Erythroblast (primary cell): ENCODE measurements at regions not wholly inside any gene's neighbourhood (a gene's known extent, or its start where the extent isn't known, plus 50 kb on each side); places are given as distances from the start of the nearest gene placed in this dataset.
"Not testable (repeated sequence)": the region's sequence is repeated elsewhere in the genome, so short reads cannot be mapped to it uniquely, and the experiment has no call there.

Experiments used
- DNase-seq, 2 experiments: peaks; one replicate each; lab custom pipeline; 2025; lab: John Stamatoyannopoulos, UW
- GATA1 ChIP-seq: IDR thresholded peaks from 2 replicates; pipeline ENCODE4 v1.6.1; 2011; ENCODE audit warnings: low read depth, mild to moderate bottlenecking, control low read depth, low read length, moderate library complexity
- POLR2A ChIP-seq: IDR thresholded peaks from 2 replicates; pipeline ENCODE4 v1.6.1; 2011; ENCODE audit warnings: mild to moderate bottlenecking, low read length

DNA sequence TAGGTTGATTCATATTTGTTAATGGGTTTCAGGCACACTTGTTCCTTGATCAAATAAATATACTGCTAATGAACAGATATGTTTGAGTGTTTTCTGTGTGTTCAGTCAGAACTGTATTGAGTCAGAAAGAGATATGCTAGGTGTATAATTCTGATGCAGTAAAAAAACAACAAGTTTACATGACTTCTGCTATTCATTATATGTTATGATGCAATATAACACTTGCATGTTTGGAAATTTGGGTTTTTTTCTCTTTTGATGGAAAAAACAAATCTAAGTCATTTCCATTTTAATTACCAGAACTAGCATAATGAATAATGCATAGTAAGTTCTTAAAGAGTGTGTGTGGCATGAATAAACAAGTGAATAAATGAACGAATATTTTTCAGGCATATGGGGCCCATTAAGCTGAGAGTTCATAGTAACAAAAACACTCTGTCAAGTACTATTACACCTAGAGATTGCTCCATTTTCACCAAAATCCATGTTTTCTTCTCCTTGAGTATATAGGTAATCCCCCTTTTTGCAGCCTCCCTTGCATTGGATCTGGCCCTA, 208.3 kb upstream of the NT5E start:
- TF ChIP-seq POLR2A (no peak), GATA1 (no peak)
- DNase-seq: no peak

DNA sequence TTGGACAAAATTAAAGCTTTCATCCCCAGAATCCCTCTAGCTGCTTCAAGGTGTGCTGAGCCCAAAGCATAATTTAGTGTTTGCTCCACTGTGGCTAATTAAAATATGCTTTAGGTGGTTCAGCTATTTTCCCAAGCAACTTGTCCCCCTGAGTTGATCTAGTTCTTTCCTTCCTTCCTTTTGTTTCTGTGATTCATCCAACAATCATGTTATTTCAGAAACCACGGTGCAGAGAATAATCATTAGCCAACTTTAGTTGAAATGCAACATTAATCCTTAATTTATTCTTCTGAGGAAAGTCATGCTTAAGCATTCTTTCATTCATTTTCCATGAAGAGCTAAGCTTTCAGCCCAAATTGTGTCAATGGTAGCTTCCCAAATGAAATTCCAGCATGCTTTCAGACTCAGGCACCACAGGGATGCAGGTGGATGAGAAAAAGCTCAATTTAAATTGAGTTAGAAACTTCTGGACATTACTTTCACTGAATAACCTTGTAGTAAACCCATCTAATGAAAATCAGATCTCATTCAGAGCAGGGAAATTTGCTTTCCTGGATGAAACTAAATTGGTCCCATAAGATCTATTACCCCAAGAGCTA, 209.0 kb upstream of the NT5E start:
- DNase-seq: no peak
- TF ChIP-seq GATA1 (no peak), POLR2A (no peak)

DNA sequence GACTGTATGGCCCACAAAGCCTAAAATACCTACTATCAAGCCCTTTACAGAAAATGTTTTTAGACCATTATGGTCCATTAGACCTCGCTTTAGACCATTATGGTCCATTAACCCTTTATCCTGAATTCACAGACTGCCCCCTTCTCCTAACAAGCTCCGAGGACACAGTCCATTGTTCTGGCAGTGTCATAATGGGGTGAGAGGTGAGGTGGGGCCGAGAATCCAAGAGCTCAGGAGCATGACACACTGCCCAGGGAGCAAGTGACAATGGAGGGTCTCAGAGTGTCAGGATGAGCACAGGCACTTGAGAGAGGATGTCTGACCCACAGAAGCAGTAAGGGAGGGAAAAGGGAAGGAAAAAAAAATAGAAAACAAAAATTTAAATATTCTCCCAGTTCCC, 212.4 kb upstream of the NT5E start:
- no peak for TF ChIP-seq POLR2A
- TF ChIP-seq GATA1: no peak
- DNase-seq: no peak

DNA sequence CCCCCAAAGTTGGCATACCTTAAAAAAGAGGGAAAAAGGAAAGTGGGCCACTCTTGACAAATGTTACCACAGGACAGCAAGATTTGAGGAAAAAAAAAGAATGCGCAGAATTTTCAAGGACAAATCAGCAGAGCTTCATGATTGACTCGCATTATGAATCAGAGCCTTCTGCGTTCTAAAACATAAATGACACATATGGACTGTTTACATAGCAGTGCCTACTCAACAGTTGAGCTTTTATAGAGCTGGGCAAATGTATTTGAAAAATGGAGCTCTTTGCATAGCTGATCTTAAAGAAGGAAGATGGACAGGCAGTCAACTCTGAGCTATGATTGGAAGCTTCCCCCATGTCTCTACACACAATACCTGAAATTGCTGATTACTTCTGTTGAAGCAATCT, 213.2 kb upstream of the NT5E start:
- DNase-seq: no peak
- no peak for TF ChIP-seq POLR2A
- no peak for TF ChIP-seq GATA1

DNA sequence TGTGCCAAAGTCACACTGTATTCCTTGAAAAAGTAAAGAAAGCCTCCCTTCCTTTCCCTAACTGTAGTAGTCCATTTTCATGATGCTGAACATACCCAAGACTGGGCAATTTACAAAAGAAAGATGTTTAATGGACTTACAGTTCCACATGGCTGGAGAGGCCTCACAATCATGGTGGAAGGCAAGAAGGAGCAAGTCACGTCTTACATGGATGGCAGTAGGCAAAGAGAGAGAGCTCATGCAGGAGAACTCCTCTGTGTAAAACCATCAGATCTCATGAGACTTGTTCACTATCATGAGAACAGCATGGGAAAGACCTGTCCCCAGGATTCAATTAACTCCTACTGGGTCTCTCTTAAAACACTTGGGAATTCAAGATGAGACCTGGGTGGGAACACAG, 222.5 kb upstream of the NT5E start:
- not testable (repeated sequence) for DNase-seq

DNA sequence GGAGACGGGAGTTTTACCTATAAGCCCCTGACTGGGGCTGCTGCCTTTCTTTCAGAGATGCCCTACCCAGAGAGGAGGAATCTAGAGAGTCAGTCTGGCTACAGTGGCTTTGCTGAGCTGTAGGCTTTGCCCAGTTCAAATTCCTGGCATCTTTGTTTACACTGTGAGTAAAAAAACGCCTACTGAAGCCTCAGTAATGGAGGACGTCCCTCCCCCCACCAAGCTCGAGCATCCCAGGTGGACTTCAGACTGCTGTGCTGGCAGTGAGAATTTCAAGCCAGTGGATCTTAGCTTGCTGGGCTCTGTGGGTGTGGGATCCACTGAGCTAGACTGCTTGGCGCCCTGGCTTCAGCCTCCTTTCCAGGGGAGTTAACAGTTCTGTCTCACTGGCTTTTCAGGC, 237.1 kb upstream of the NT5E start:
- not testable (repeated sequence) for DNase-seq

DNA sequence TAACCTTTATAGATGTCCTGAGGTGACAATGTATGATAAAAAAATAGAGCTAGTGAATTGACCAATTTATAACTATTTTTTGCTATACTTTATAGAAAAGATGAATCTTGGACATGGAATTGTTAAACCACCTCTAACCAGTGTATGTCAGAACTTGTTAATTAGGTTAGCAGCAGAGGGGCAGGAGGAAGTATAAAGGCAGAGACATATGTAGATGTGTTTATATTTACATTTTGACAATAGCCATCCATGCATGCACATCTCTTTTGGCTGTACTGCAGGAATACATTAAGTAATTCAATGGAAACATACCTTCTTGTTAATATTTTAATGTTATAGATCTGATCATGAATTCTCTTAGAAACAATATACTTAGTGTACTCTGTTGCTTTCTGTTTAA, 254.6 kb upstream of the NT5E start:
- DNase-seq: no peak
- TF ChIP-seq GATA1: no peak

DNA sequence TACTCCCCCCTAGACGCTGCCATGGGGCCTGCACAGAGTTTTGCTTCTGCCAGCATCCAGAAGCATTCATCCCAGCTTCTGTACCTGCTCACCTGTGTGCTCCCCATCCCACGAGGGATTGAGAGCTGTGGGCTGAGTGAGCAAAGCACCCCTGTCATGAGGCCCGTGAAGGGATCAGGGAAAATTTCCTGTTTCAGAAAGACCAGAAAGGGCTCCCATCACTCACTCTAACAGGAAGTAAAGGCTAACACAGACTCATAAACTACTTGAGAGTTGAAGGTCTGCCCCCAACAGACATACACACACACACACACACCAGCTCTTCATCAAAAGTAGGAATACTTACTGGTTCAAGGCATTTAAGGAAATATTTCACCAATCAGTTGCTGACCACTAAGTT, 256.5 kb upstream of the NT5E start:
- no peak for TF ChIP-seq POLR2A
- no peak for TF ChIP-seq GATA1
- DNase-seq: no peak

DNA sequence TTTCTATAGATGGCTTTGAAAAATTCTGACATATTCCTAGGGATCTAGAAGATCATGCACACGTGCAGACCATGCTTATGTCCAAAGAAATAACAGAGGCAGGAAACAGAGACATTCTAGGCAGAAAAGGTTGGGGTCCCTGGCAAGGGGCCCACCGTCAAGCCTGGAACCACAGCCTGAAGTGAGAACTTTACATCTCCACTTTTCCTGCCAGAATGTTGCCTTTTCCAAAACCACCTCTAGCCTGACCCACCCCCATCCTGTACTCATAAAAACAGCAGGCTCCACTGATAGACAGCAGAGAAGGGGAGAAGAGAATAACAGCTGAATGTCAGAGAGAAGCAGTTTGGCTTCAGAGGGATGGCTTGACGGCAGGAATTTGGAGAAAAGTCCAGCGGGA, 257.3 kb upstream of the NT5E start:
- DNase-seq: no peak
- TF ChIP-seq GATA1: no peak
- TF ChIP-seq POLR2A: no peak

DNA sequence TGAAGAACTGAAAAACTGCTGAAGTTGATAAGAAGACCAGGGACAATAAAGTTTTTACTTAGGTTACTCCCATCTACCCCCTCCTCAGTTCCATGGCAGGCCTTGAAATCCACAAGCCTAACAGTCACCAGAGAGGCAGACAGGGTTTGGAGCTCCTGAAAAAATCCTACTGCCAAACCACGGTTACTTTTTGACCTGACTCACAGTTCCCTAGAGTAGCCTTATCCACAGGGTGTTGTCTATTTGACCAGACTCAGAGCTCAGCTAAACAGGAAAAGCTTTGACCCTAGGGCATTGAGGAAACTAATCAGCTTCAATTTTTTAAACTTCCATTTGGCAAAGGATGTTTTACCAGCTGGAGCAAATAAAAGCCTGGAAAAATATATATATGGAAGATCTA, 257.7 kb upstream of the NT5E start:
- DNase-seq: no peak
- TF ChIP-seq POLR2A: no peak
- no peak for TF ChIP-seq GATA1

DNA sequence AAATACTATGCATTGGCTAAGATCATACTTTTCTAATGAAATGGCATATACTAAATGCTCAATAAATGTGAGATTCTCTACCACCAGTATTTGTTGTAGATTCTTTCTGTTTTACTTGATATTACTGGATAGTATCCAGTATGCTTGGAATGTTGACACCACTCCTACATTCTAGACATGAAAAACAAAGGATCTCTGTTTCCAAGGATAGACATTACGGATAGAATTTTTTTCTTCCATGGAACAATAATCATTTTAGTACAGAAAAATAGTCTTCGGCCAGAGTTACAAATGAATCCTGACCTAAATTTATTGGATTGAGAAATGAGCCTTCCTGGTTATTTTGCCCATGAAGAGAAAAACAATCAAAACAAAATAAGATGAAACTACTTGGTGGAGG, 258.2 kb upstream of the NT5E start:
- DNase-seq: no peak
- TF ChIP-seq POLR2A (no peak), GATA1 (no peak)

DNA sequence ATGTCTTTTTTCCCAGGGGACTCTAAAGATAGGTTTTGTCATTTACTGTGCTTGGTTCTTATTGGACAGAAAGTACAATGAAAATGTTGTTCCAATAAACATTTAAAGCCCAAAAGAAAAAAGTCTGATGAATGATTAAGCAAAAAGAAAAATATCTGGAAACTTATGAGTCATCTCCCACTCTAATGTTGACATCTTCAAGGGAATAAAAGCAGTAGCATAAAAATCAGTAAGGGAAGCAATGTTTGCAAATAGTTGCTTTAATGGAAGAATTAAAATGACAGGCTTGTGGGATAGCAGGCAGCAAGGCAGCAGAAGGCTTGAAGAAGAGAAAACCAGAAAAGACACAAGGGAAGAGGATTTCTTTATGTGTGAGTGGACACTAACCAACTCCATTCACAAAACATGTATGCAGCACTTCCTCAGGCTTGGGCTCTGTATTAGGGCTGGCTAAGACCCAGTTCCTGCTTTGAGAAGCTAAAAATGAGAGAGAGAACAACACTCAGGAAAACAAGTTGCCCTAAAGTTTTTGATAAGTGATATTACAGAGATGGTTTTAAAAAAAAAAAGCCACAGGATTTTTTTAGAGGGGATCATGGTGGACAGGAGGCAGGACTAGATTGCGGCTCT, 263.2 kb upstream of the NT5E start:
- no peak for DNase-seq
- TF ChIP-seq GATA1: no peak
- no peak for TF ChIP-seq POLR2A

DNA sequence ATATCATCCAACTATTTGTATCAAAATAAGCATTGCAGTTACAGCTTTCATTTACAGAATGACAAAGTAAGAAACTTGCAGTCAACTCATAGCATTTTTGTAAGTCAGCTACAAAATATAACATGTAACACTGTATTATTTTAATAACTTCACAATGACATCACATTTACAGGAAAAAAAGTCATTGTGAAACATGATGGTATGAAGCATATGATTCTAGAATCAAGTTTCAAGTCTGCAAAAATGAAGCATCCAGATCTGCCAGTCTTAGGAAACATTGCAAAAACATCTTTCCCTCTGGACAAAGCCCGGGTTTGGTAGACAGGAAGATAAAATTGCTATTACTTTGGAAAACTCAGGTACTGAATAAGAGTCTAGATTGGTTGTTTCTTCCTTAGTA, 263.9 kb upstream of the NT5E start:
- no peak for DNase-seq
- TF ChIP-seq GATA1 (no peak), POLR2A (no peak)

DNA sequence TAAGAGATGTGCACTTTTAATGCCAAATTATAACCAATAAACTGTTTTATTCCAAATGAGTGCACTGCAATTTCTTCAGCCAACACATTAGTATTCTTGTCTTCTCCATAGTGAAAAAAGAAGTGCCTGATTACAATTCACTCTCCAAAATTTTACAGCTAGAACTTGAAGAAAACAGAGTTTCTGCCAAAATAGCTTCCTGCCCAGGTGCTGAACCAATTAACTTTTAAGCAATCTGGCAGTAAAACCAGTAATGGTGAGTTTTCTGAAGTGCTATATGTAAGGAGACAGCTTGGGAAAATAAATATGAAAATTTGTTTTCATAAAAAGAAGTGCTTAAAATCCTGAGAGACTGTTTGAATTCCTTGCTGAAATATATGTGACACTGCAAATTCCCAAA, 266.0 kb upstream of the NT5E start:
- no peak for DNase-seq
- TF ChIP-seq GATA1 (no peak), POLR2A (no peak)

DNA sequence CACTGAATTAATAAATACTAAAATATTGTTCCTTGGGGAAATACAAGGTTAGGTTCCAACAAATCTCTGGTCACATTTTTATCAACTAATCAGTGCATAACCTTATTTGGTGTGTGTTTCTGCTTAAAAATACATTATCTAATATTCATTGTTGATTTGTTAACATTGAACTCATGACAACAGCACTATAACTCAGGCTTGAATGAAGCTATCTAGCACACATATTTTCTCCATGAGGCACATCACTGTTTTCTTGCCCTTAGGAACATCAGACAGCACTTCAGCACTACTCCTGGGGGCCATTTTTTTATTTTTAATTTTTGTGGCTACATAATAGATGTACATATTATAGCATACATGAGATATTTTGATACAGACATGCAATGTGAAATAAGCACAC, 277.2 kb upstream of the NT5E start:
- DNase-seq: no peak
- no peak for TF ChIP-seq POLR2A
- TF ChIP-seq GATA1: no peak
